Calu3 (cell line): ENCODE measurements at regions not wholly inside any gene's neighbourhood (a gene's known extent, or its start where the extent isn't known, plus 50 kb on each side); places are given as distances from the start of the nearest gene placed in this dataset.

Experiments used
- BruUV-seq: library from RNA; stranded (reverse); fragments of 400-500 nt; replicated peaks from 2 replicates; lab custom pipeline; 2021; lab: Mats Ljungman, UMichigan
- CTCF ChIA-PET: fragments of 300-600 bp; sonication (Branson Sonifier 250); formaldehyde crosslinking; loops from one replicate; lab custom pipeline; 2022; ENCODE audit warnings: antibody characterized with exemption; lab: Charles Lee
- DNase-seq: peaks from one replicate; pipeline ENCODE4 v3.0.0; 2022
- H3K27ac Mint-ChIP-seq: one replicate; pipeline ENCODE4 v1.8.0; 2022; ENCODE audit warnings: mixed read lengths; ENCODE audit not compliant: unreplicated experiment
- H3K27me3 Mint-ChIP-seq: one replicate; pipeline ENCODE4 v1.8.0; 2022; ENCODE audit warnings: mixed read lengths; ENCODE audit not compliant: unreplicated experiment
- H3K36me3 Mint-ChIP-seq: one replicate; pipeline ENCODE4 v1.8.0; 2022; ENCODE audit warnings: mild to moderate bottlenecking, moderate library complexity, mixed read lengths; ENCODE audit not compliant: insufficient read depth, unreplicated experiment
- H3K4me1 Mint-ChIP-seq: one replicate; pipeline ENCODE4 v1.8.0; 2022; ENCODE audit warnings: mild to moderate bottlenecking, low read depth, mixed read lengths; ENCODE audit not compliant: unreplicated experiment
- H3K4me3 Mint-ChIP-seq: one replicate; pipeline ENCODE4 v1.8.0; 2022; ENCODE audit warnings: mild to moderate bottlenecking, low read depth, moderate library complexity, mixed read lengths; ENCODE audit not compliant: unreplicated experiment
- H3K9me3 Mint-ChIP-seq: one replicate; pipeline ENCODE4 v1.8.0; 2022; ENCODE audit warnings: low read depth, mixed read lengths; ENCODE audit not compliant: unreplicated experiment
- intact Hi-C: fragments of 100-400 bp; cut with micrococcal nuclease; formaldehyde crosslinking; loops from one replicate; pipeline ENCODE4 v1.10.0; 2022; ENCODE audit not compliant: unreplicated experiment
- TF ChIP-seq, protein P1 (sequence below): fragments of 200-600 bp; IDR thresholded peaks from one replicate; pipeline ENCODE4 v1.8.0; 2022; ENCODE audit warnings: antibody characterized with exemption; ENCODE audit not compliant: unreplicated experiment

DNA sequence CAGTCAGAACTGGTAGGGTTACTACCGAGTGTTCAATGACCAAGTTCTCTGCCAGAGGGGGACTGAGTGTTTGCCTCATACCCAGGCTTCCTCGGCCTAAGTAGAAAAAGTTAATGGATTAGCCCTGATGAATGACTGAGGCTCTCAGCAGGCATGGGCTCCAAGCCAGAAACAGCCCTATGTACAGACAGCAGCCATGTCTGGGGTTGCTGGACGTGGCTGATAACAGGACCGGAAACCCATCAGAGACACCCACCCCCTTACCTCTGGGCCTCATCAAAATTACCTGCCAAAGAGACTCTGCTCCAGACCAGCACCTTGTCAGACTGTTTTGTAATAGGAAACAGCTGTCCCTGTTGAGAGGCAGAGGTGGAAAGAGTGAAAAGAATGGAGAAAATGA lies 351.4 kb downstream of the ETS1 start:
- no peak for DNase-seq
- intact Hi-C loops: no loop called here
- H3K9me3 Mint-ChIP-seq: no peaks in the 10 kb centered on the region
- H3K36me3 Mint-ChIP-seq: no peaks in the 10 kb centered on the region
- TF ChIP-seq, protein P1, sequence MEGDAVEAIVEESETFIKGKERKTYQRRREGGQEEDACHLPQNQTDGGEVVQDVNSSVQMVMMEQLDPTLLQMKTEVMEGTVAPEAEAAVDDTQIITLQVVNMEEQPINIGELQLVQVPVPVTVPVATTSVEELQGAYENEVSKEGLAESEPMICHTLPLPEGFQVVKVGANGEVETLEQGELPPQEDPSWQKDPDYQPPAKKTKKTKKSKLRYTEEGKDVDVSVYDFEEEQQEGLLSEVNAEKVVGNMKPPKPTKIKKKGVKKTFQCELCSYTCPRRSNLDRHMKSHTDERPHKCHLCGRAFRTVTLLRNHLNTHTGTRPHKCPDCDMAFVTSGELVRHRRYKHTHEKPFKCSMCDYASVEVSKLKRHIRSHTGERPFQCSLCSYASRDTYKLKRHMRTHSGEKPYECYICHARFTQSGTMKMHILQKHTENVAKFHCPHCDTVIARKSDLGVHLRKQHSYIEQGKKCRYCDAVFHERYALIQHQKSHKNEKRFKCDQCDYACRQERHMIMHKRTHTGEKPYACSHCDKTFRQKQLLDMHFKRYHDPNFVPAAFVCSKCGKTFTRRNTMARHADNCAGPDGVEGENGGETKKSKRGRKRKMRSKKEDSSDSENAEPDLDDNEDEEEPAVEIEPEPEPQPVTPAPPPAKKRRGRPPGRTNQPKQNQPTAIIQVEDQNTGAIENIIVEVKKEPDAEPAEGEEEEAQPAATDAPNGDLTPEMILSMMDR: no peak
- BruUV-seq: no TSS peak
- no peaks in the 10 kb centered on the region for H3K27me3 Mint-ChIP-seq
- CTCF ChIA-PET: interaction anchor here (0.6 kb wide), 1 partner anchor 305 kb away, joined by 3 read pairs; no protein-coding TSS in a partner anchor
- no peak overlapping the region for H3K27ac Mint-ChIP-seq
- no peaks in the 10 kb centered on the region for H3K4me1 Mint-ChIP-seq
- H3K4me3 Mint-ChIP-seq: no peak overlapping the region

DNA sequence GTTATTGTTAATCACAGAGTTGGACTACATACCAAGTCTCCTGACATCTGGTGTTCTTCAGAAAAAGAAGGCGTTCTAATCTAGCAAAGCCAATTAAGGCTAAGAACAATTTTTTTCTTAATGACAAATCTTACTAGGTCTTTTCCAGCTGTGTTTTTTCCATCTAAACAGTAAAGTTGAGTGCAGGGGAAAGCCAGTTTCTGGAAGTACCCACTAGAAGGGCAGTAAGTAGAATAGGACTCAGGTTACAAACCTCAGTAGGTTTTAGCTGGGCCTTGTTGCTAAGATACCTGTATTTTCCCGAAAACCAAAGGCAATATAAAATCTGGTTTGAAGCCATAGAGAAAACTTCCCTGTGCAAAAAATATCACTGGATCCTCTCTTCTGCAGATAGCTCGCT lies 351.9 kb downstream of the ETS1 start:
- intact Hi-C loops: no loop called here
- H3K4me3 Mint-ChIP-seq: no peak overlapping the region
- TF ChIP-seq, protein P1: no peak
- no peaks in the 10 kb centered on the region for H3K4me1 Mint-ChIP-seq
- CTCF ChIA-PET: no interaction called here
- no peaks in the 10 kb centered on the region for H3K36me3 Mint-ChIP-seq
- H3K27me3 Mint-ChIP-seq: no peaks in the 10 kb centered on the region
- no TSS peak for BruUV-seq
- H3K9me3 Mint-ChIP-seq: no peaks in the 10 kb centered on the region
- H3K27ac Mint-ChIP-seq: no peak overlapping the region
- no peak for DNase-seq

DNA sequence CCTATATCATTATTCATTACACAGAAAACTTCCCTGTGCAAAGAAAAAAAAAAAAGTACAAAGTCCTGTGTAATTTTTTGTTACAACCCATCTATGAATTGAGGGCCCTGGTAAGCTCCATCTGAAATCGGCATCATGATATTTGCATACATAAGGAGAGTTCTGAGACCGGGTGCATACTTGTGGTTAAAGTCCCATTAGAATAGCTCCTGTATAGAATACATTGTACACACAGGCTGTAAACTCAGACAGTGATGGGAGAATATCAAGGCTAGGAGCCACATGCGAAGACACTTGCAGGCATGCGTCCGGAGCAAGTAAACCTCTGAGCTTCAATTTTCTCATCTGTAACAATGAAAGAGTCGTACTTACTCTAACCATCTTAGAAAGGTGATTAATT lies 353.2 kb downstream of the ETS1 start:
- Mint-ChIP-seq H3K36me3 (no peaks in the 10 kb centered on the region), H3K4me3 (no peak overlapping the region), H3K9me3 (no peaks in the 10 kb centered on the region), H3K4me1 (no peaks in the 10 kb centered on the region), H3K27me3 (no peaks in the 10 kb centered on the region), H3K27ac (no peak overlapping the region)
- TF ChIP-seq, protein P1: no peak
- CTCF ChIA-PET: no interaction called here
- no TSS peak for BruUV-seq
- no peak for DNase-seq
- intact Hi-C loops: no loop called here

DNA sequence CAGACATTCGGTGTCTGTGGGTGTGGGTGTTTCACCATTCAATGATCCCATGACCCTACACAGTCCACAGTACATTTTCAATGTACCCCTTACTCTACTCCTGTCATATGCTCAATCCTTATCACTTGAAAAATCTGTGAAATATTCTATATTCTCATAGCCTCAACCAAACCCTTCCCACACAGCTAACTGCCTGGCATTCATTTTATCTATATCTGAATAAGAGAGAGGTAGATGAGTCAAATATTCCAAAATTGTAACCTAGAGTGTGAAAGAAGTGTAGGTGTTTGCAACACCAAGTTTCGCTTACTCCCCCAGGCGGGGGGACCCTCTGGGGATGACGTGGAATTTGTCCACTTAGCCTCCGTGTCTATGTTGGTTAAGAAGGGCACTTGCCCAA lies 354.8 kb downstream of the ETS1 start:
- BruUV-seq: no TSS peak

More for the DNA sequence above, 354.8 kb downstream of the ETS1 start:
- no peak for DNase-seq
- Mint-ChIP-seq H3K4me3 (no peak overlapping the region), H3K9me3 (no peaks in the 10 kb centered on the region), H3K27ac (no peak overlapping the region), H3K4me1 (no peaks in the 10 kb centered on the region), H3K27me3 (no peaks in the 10 kb centered on the region), H3K36me3 (no peaks in the 10 kb centered on the region)
- intact Hi-C loops: no loop called here
- TF ChIP-seq, protein P1: no peak
- CTCF ChIA-PET: no interaction called here
